PC-9 (cell line): ENCODE measurements at regions not wholly inside any gene's neighbourhood (a gene's known extent, or its start where the extent isn't known, plus 50 kb on each side); places are given as distances from the start of the nearest gene placed in this dataset.

Source experiments
- CTCF ChIP-seq: fragments of 200-600 bp; sonication (generic); conservative IDR thresholded peaks from 2 replicates; pipeline ENCODE4 v1.6.1; 2017; ENCODE audit warnings: mixed run types, antibody characterized with exemption, mild to moderate bottlenecking, moderate library complexity
- EZH2 ChIP-seq: fragments of 200-600 bp; sonication (generic); IDR thresholded peaks from 2 replicates; pipeline ENCODE4 v1.8.0; 2017; ENCODE audit warnings: antibody characterized with exemption, low read depth

- no peak for TF ChIP-seq CTCF
- TF ChIP-seq EZH2: no peak
Measured at GRCh38 chr17:72432143-72432621, 311.4 kb downstream of the SOX9 start.
